Mesendoderm (in vitro differentiated cells): ENCODE measurements at regions not wholly inside any gene's neighbourhood (a gene's known extent, or its start where the extent isn't known, plus 50 kb on each side); places are given as distances from the start of the nearest gene placed in this dataset.

Source experiments
- DNase-seq: peaks from one replicate; pipeline ENCODE4 v3.0.0; 2013
- H2AK5ac ChIP-seq: 2 replicates; pipeline ENCODE4 v1.6.1; 2013; ENCODE audit warnings: low read length, inconsistent platforms
- H2BK120ac ChIP-seq: 2 replicates; pipeline ENCODE4 v1.6.1; 2013; ENCODE audit warnings: low read depth, mild to moderate bottlenecking, low read length, moderate library complexity, mixed read lengths
- H2BK15ac ChIP-seq: replicated peaks from 2 replicates; pipeline ENCODE4 v1.6.1; 2013; ENCODE audit warnings: low read depth, mild to moderate bottlenecking, moderate library complexity
- H2BK5ac ChIP-seq: 2 replicates; pipeline ENCODE4 v1.6.1; 2013; ENCODE audit warnings: low read length, inconsistent platforms
- H3K18ac ChIP-seq: 2 replicates; pipeline ENCODE4 v1.6.1; 2013; ENCODE audit warnings: mild to moderate bottlenecking, low read length, mixed read lengths
- H3K23ac ChIP-seq: one replicate; pipeline ENCODE4 v1.6.1; 2013; ENCODE audit warnings: low read length
- H3K27ac ChIP-seq: 2 replicates; pipeline ENCODE4 v1.5.1; 2013; ENCODE audit warnings: low read depth, mild to moderate bottlenecking, inconsistent platforms, low read length, moderate library complexity
- H3K27me3 ChIP-seq: 2 replicates; pipeline ENCODE4 v1.6.1; 2013; ENCODE audit warnings: low read length, control low read depth, mild to moderate bottlenecking, inconsistent platforms; ENCODE audit not compliant: insufficient read depth, poor library complexity
- H3K36me3 ChIP-seq: 2 replicates; pipeline ENCODE4 v1.6.1; 2013; ENCODE audit warnings: low read length, inconsistent platforms; ENCODE audit not compliant: control insufficient read depth, insufficient read depth
- H3K4ac ChIP-seq: one replicate; pipeline ENCODE4 v1.6.1; 2013; ENCODE audit warnings: low read depth, mild to moderate bottlenecking, low read length, moderate library complexity
- H3K4me1 ChIP-seq: 2 replicates; pipeline ENCODE4 v1.6.1; 2013; ENCODE audit warnings: low read depth, low read length, inconsistent platforms; ENCODE audit not compliant: control insufficient read depth
- H3K4me2 ChIP-seq: 2 replicates; pipeline ENCODE4 v1.6.1; 2013; ENCODE audit warnings: low read length
- H3K4me3 ChIP-seq: 2 replicates; pipeline ENCODE4 v1.5.1; 2013; ENCODE audit warnings: mild to moderate bottlenecking, low read length
- H3K56ac ChIP-seq: one replicate; pipeline ENCODE4 v1.6.1; 2013; ENCODE audit warnings: low read length
- H3K79me1 ChIP-seq: 2 replicates; pipeline ENCODE4 v1.6.1; 2013; ENCODE audit warnings: low read length, inconsistent platforms
- H3K79me2 ChIP-seq: 2 replicates; pipeline ENCODE4 v1.6.1; 2013; ENCODE audit warnings: mild to moderate bottlenecking, low read length; ENCODE audit not compliant: control insufficient read depth, insufficient read depth
- H3K9ac ChIP-seq: 2 replicates; pipeline ENCODE4 v1.6.1; 2013; ENCODE audit warnings: low read length, inconsistent platforms
- H4K5ac ChIP-seq: one replicate; pipeline ENCODE4 v1.6.1; 2013; ENCODE audit warnings: low read length
- H4K8ac ChIP-seq: one replicate; pipeline ENCODE4 v1.6.1; 2013; ENCODE audit warnings: low read depth, mild to moderate bottlenecking, control low read depth, low read length, moderate library complexity
- WGBS: extraction: QIAGEN DNeasy Blood & Tissue Kit; methylation state at CpG from one replicate; pipeline ENCODE4 v1.1.7; 2013; ENCODE audit warnings: low lambda C conversion rate, missing lambda C conversion rate; ENCODE audit not compliant: insufficient coverage; ENCODE audit errors: extremely low coverage; 5-methylcytosine and 5-hydroxymethylcytosine counted together

DNA sequence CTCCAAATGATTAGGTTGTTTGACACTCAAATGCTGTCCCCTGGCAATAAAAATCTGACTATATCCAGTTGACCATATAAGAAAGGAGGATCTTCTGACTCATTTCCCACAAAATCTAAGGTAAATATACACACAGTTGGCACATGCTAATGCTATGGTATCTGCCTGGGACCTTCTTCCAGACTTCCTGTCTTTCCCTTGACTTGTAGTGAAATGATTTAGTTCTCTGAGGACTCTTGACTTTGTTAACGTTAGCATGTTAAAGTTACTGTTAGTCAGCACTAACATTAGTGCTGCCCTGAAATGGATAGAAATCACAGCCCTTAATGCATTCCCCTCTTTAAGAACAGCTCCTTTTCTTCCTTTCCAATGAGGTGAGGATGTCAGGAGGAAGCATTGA is 124.3 kb upstream of the LSAMP start:
- no peak overlapping the region for H4K5ac ChIP-seq
- H4K8ac ChIP-seq, result no peak overlapping the region
- H2BK5ac ChIP-seq, result no peak overlapping the region
- no peak overlapping the region for H3K27ac ChIP-seq
- H3K18ac ChIP-seq, result no peak overlapping the region
- H3K36me3 ChIP-seq, result no peaks in the 10 kb centered on the region
- no peaks in the 10 kb centered on the region for H3K27me3 ChIP-seq
- no peak overlapping the region for H3K23ac ChIP-seq
- H3K56ac ChIP-seq, result no peak overlapping the region
- no peak for DNase-seq
- H3K79me2 ChIP-seq, result no peaks in the 10 kb centered on the region
- H2BK120ac ChIP-seq, result no peak overlapping the region
- no peak overlapping the region for H3K4ac ChIP-seq
- no CpG with 5 or more reads among the region's 1 CpG for WGBS
- no peak overlapping the region for H3K9ac ChIP-seq
- no peaks in the 10 kb centered on the region for H3K79me1 ChIP-seq
- no peak overlapping the region for H3K4me2 ChIP-seq
- no peak overlapping the region for H2AK5ac ChIP-seq
- H2BK15ac ChIP-seq, result no peak overlapping the region
- no peak overlapping the region for H3K4me3 ChIP-seq
- H3K4me1 ChIP-seq, result peaks cover 6% of the 10 kb centered on the region

DNA sequence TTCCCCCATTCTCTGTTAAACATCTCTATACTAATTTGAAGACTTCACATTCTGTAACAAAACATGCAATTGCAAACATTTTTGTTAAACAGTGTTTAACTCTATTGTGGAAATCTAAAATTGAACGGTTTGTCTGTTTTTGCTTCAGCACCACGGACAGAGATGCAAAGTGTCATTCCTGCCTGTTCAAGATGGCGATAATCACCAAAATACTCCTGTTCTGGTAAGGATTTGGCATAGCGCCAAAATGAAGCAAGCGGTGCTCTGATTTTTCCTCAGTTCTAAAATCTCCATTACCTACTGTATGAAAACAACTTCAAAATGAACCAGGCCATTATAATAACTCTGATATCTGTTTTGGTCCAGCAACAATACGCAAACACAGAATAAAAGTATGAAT is 129.7 kb upstream of the TUSC7 start:
- no peaks in the 10 kb centered on the region for H3K36me3 ChIP-seq
- no peaks in the 10 kb centered on the region for H3K27me3 ChIP-seq
- no CpG with 5 or more reads among the region's 6 CpGs for WGBS
- no peak overlapping the region for H3K23ac ChIP-seq
- H3K4me3 ChIP-seq, result no peak overlapping the region
- DNase-seq, result no peak
- H4K8ac ChIP-seq, result no peak overlapping the region
- H3K18ac ChIP-seq, result no peak overlapping the region
- no peaks in the 10 kb centered on the region for H3K79me2 ChIP-seq
- H4K5ac ChIP-seq, result no peak overlapping the region
- no peak overlapping the region for H3K4me2 ChIP-seq
- no peak overlapping the region for H3K9ac ChIP-seq
- H2BK15ac ChIP-seq, result no peak overlapping the region
- no peaks in the 10 kb centered on the region for H3K79me1 ChIP-seq
- H2BK120ac ChIP-seq, result no peak overlapping the region
- H3K27ac ChIP-seq, result no peak overlapping the region
- no peak overlapping the region for H2AK5ac ChIP-seq
- no peak overlapping the region for H3K56ac ChIP-seq
- no peak overlapping the region for H2BK5ac ChIP-seq
- no peaks in the 10 kb centered on the region for H3K4me1 ChIP-seq
- no peak overlapping the region for H3K4ac ChIP-seq

DNA sequence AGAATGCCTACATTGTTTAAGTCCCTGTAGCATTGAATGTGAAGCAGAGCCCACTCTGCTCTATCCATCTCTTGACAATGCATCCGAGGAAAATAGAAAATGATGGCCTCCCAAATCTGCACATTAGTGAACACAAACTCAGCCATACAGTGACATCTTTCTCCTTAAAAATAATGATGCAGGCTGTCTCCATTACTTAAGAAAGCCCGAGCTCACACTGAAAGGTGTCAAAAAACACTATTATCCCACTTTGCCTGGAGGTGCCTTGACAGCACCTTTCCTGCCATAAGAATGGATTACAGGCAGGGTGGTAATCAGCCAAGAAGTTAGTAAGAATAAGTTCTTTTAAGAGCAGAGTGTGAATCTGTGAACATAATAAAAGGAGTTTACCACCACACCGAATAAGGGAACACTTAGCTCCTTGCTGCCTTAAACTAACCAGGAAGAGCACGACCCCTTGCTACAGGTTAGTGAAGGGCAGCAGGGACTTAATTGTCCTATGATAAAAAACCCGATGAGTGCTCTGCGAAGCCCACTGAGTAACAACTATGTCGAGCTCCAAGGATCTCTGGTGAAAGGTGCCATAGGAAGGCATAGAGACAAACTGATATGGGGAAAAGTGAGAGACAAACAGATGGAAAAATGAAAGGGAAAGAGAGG is 123.2 kb upstream of the TUSC7 start:
- Histone ChIP-seq H2BK15ac (no peak overlapping the region), H3K4me1 (no peaks in the 10 kb centered on the region), H2BK120ac (no peak overlapping the region), H2BK5ac (no peak overlapping the region), H2AK5ac (no peak overlapping the region), H3K36me3 (no peaks in the 10 kb centered on the region), H3K79me1 (no peaks in the 10 kb centered on the region), H3K4ac (no peak overlapping the region), H3K56ac (no peak overlapping the region), H3K79me2 (no peaks in the 10 kb centered on the region), H3K4me2 (no peak overlapping the region), H4K5ac (no peak overlapping the region), H3K27me3 (no peaks in the 10 kb centered on the region), H4K8ac (no peak overlapping the region), H3K9ac (no peak overlapping the region), H3K27ac (no peak overlapping the region), H3K18ac (no peak overlapping the region), H3K4me3 (no peak overlapping the region), H3K23ac (no peak overlapping the region)
- DNase-seq, result no peak
- no CpG with 5 or more reads among the region's 7 CpGs for WGBS

DNA sequence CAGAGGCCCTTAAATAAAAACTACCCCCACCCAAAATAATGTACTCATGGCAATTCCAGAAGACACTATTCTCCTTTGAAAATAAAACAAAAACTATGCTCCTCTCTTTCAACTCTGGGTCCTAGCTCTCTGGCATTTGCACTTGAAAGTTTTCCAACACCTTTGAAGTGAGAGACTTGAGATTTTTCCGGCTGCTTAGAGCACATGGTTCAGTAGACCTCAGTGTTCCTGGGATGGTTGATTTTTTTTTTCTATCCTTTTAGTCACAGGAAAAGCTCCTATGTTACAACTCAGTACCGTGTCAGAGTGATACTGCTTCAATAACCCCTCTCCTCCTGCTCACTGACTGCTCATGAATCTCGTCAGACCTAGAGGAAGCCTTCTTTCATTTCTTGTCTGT is 118.3 kb upstream of the TUSC7 start:
- Histone ChIP-seq H3K18ac (no peak overlapping the region), H2BK5ac (no peak overlapping the region), H3K27ac (no peak overlapping the region), H3K4me2 (no peak overlapping the region), H2BK120ac (no peak overlapping the region), H3K27me3 (no peaks in the 10 kb centered on the region), H3K36me3 (no peaks in the 10 kb centered on the region), H3K9ac (no peak overlapping the region), H3K56ac (no peak overlapping the region), H3K23ac (no peak overlapping the region), H3K4ac (no peak overlapping the region), H2BK15ac (no peak overlapping the region), H4K5ac (no peak overlapping the region), H4K8ac (no peak overlapping the region), H3K4me3 (no peak overlapping the region), H3K79me2 (no peaks in the 10 kb centered on the region), H3K4me1 (no peaks in the 10 kb centered on the region), H2AK5ac (no peak overlapping the region), H3K79me1 (no peaks in the 10 kb centered on the region)
- no CpG with 5 or more reads among the region's 3 CpGs for WGBS
- no peak for DNase-seq

DNA sequence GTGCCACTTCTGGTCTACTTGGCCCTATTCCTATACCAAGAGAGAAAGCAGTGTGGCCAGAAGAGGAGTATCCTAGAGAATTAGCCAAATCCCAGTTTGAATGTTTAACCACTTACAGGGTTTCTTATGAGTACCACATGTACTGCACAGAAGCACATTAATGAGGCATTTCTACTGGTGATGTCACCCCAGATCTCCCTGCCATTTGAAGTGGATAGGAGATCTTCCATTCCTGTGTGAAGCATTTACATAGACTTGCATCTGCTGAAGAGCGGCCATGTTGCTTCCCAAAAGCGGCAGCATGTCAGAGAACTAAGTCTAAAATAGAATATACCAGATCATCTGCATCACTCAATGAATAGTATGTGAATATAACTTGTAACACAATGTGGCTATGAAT is 108.4 kb upstream of the TUSC7 start:
- no peak for DNase-seq
- Histone ChIP-seq H3K18ac (no peak overlapping the region), H3K79me1 (no peaks in the 10 kb centered on the region), H3K4ac (no peak overlapping the region), H3K27ac (no peak overlapping the region), H3K56ac (no peak overlapping the region), H3K9ac (no peak overlapping the region), H3K79me2 (no peaks in the 10 kb centered on the region), H3K4me2 (no peak overlapping the region), H3K23ac (no peak overlapping the region), H2BK120ac (no peak overlapping the region), H3K27me3 (no peaks in the 10 kb centered on the region), H3K4me1 (no peaks in the 10 kb centered on the region), H2AK5ac (no peak overlapping the region), H4K5ac (no peak overlapping the region), H2BK5ac (no peak overlapping the region), H2BK15ac (no peak overlapping the region), H3K4me3 (no peak overlapping the region), H4K8ac (no peak overlapping the region), H3K36me3 (no peaks in the 10 kb centered on the region)
- WGBS, result no CpG with 5 or more reads among the region's 2 CpGs

GRCh38 chr3:116607205-116607604 is 102.4 kb upstream of the TUSC7 start:
- H4K8ac ChIP-seq, result no peak overlapping the region
- no peak overlapping the region for H2BK5ac ChIP-seq
- no peaks in the 10 kb centered on the region for H3K36me3 ChIP-seq
- H3K56ac ChIP-seq, result no peak overlapping the region
- H3K4ac ChIP-seq, result no peak overlapping the region
- H3K27me3 ChIP-seq, result no peaks in the 10 kb centered on the region
- WGBS, result no CpG with 5 or more reads among the region's 5 CpGs
- no peak overlapping the region for H2AK5ac ChIP-seq
- no peak overlapping the region for H3K4me2 ChIP-seq
- H2BK120ac ChIP-seq, result no peak overlapping the region
- H3K27ac ChIP-seq, result no peak overlapping the region
- DNase-seq, result no peak
- H3K4me3 ChIP-seq, result no peak overlapping the region
- H3K23ac ChIP-seq, result no peak overlapping the region
- no peak overlapping the region for H2BK15ac ChIP-seq
- no peaks in the 10 kb centered on the region for H3K79me2 ChIP-seq
- H3K18ac ChIP-seq, result no peak overlapping the region
- H3K79me1 ChIP-seq, result no peaks in the 10 kb centered on the region
- H4K5ac ChIP-seq, result no peak overlapping the region
- no peaks in the 10 kb centered on the region for H3K4me1 ChIP-seq
- no peak overlapping the region for H3K9ac ChIP-seq
